Thyroid gland (tissue), 4 donors: ENCODE measurements at regions not wholly inside any gene's neighbourhood (a gene's known extent, or its start where the extent isn't known, plus 50 kb on each side); places are given as distances from the start of the nearest gene placed in this dataset.

Experiments used
- DNase-seq, 2 donors: peaks; one replicate each; pipeline ENCODE4 v3.0.0-alpha.2; 2019
- H3K27ac ChIP-seq, 3 donors: fragments of 200-600 bp; sonication (generic); 1 replicate in 2 of 3; 2 replicates in 1 of 3; pipeline ENCODE4 v1.5.1; 2016 to 2019; ENCODE audit warnings: mild to moderate bottlenecking in 1 of 3, moderate library complexity in 1 of 3
- H3K27me3 ChIP-seq: fragments of 200-600 bp; sonication (generic); one replicate; pipeline ENCODE4 v1.5.1; 2019
- H3K36me3 ChIP-seq, 2 donors: fragments of 200-600 bp; sonication (generic); one replicate each; pipeline ENCODE4 v1.5.1; 2016 to 2019
- H3K4me1 ChIP-seq, 2 donors: fragments of 200-600 bp; sonication (generic); one replicate each; pipeline ENCODE4 v1.5.1; 2017 to 2019
- H3K4me3 ChIP-seq, 3 donors: fragments of 200-600 bp; sonication (generic); replicated peaks in 1 of 3; 1 replicate in 2 of 3; 2 replicates in 1 of 3; pipeline ENCODE4 v1.5.1; 2016; ENCODE audit warnings: mild to moderate bottlenecking in 1 of 3
- H3K9me3 ChIP-seq: fragments of 200-600 bp; sonication (generic); one replicate; pipeline ENCODE4 v1.5.1; 2017
- POLR2A ChIP-seq, 2 donors: fragments of 450-650 bp; IDR thresholded peaks; one replicate each; pipeline ENCODE4 v1.6.1; 2017; ENCODE audit warnings: antibody characterized with exemption in 2 of 2, mild to moderate bottlenecking in 2 of 2, moderate library complexity in 1 of 2
- WGBS, 2 donors: methylation state at CpG; one replicate each; pipeline ENCODE4 v1.1.5; 2017; 5-methylcytosine and 5-hydroxymethylcytosine counted together
- intact Hi-C: fragments of 100-400 bp; cut with DNase I; formaldehyde crosslinking; loops from one replicate; pipeline ENCODE4 v1.15.1; 2023
- TF ChIP-seq, protein P1 (sequence below), 6 experiments: fragments of 200-600 bp in 3 of 6; fragments of 450-650 bp in 3 of 6; sonication (generic) in 3 of 6; IDR thresholded peaks; one replicate each; pipeline ENCODE4 v1.5.1; 2016 to 2019; ENCODE audit warnings: antibody characterized with exemption in 6 of 6, mild to moderate bottlenecking in 2 of 6, inconsistent platforms in 1 of 6, moderate library complexity in 1 of 6

DNA sequence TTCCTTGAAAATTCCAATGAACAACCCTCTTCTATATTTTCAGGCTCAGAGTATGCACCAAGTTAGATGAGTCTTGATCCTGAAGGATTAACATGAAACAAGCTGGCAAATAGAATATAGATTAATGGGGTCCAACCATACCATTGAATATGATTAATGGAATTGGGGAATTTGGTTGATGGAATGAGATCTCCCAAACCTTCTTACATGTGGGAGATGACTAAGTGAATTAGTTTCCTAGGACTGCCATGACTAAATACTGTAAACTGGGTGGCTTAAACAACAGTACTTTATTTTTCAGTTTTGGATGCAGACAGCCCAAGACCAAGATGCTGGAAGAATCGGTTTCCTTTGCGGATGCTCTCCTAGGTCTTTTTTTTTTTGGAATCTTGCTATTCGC, 347.0 kb downstream of the QKI start:
- Histone ChIP-seq H3K4me3 (no peak overlapping the region), H3K9me3 (no peaks in the 10 kb centered on the region), H3K27me3 (no peaks in the 10 kb centered on the region), H3K4me1 (peaks cover 0 to 5% of the 10 kb centered on the region in 2 donors), H3K27ac (no peak overlapping the region), H3K36me3 (no peaks in the 10 kb centered on the region)
- TF ChIP-seq, protein P1, sequence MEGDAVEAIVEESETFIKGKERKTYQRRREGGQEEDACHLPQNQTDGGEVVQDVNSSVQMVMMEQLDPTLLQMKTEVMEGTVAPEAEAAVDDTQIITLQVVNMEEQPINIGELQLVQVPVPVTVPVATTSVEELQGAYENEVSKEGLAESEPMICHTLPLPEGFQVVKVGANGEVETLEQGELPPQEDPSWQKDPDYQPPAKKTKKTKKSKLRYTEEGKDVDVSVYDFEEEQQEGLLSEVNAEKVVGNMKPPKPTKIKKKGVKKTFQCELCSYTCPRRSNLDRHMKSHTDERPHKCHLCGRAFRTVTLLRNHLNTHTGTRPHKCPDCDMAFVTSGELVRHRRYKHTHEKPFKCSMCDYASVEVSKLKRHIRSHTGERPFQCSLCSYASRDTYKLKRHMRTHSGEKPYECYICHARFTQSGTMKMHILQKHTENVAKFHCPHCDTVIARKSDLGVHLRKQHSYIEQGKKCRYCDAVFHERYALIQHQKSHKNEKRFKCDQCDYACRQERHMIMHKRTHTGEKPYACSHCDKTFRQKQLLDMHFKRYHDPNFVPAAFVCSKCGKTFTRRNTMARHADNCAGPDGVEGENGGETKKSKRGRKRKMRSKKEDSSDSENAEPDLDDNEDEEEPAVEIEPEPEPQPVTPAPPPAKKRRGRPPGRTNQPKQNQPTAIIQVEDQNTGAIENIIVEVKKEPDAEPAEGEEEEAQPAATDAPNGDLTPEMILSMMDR (IDR thresholded peaks at IDR 0.05), result no peak
- TF ChIP-seq POLR2A (IDR thresholded peaks at IDR 0.05), result no peak
- 67 to 78% methylated on average over 3 of the region's 3 CpGs for WGBS, 2 donors
- intact Hi-C loops, result no loop called here
- DNase-seq, result no peak

GRCh38 chr6:163760860-163761259, 346.3 kb downstream of the QKI start:
- TF ChIP-seq, protein P1 (IDR thresholded peaks at IDR 0.05), result no peak
- no peak for TF ChIP-seq POLR2A (IDR thresholded peaks at IDR 0.05)
- intact Hi-C loops, result no loop called here
- no peak overlapping the region for H3K4me3 ChIP-seq
- peaks cover 0 to 5% of the 10 kb centered on the region in 2 donors for H3K4me1 ChIP-seq
- H3K27me3 ChIP-seq, result no peaks in the 10 kb centered on the region
- H3K27ac ChIP-seq, result no peak overlapping the region
- no peak for DNase-seq
- no peaks in the 10 kb centered on the region for H3K36me3 ChIP-seq
- WGBS, 2 donors, result 46 to 49% methylated on average over 3 of the region's 3 CpGs
- H3K9me3 ChIP-seq, result no peaks in the 10 kb centered on the region

DNA sequence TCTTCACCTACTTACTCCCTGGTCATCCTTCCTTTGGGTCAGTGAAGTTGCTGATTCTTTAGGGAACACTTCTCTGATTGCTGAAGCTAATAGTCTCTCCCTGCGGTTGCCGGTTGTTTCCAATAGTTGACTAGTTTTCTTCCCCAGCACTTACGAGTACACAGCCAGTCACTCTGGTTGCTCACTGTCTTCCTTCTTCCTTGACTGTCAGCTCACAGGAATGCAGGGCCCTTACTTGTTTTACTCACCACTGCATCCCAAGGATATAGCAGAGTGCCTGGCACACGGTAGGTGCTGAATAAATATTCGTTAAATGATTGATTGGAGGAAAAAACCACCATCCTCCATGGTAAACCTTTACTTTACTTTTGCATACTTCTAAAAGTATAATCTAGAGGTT, 345.0 kb downstream of the QKI start:
- 89 to 91% methylated on average over 5 of the region's 5 CpGs for WGBS, 2 donors
- Histone ChIP-seq H3K4me1 (peaks cover 0 to 2% of the 10 kb centered on the region in 2 donors), H3K27me3 (no peaks in the 10 kb centered on the region), H3K4me3 (no peak overlapping the region), H3K27ac (no peak overlapping the region), H3K36me3 (no peaks in the 10 kb centered on the region), H3K9me3 (no peaks in the 10 kb centered on the region)
- intact Hi-C loops, result no loop called here
- no peak for TF ChIP-seq POLR2A (IDR thresholded peaks at IDR 0.05)
- TF ChIP-seq, protein P1 (IDR thresholded peaks at IDR 0.05), result no peak
- DNase-seq, result no peak

DNA sequence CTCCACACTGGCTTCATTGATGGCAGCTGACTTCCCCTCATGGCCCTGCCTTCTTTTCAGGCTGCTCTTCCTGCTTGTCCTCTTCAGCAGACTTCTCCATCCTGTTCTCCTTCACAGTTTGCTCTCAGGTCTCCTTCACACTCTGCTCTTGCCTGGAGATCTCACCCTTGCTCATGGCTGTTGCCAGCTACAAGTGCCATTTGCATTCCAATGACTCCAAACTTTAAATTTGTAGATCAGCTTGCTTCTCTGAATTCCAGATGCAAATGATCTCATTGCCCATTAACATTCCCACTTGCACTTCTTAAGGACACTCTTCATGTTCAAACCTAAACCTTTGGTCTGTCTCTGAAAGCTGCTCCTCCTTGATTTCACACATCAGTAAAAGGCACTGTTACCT, 343.0 kb downstream of the QKI start:
- intact Hi-C loops, result no loop called here

DNA sequence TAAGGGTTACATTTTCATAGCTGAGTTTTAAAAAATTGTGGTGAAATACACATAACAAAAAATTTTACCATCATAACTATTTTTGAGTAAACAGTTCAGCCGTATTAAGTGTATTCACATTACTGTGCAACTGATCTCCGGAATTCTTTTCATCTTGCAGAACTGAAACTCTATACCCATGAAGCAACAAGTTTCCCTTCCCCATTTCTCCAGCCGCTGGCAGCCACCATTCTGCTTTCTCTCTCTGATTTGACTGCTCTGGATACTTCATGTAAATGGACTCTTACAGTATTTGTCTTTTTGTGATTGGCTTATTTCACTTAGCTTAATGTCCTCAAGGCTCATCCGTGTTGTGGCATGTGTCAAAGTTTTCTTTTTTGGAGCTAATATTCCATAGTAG, 341.6 kb downstream of the QKI start:
- Histone ChIP-seq H3K36me3 (no peaks in the 10 kb centered on the region), H3K27ac (no peak overlapping the region), H3K27me3 (no peaks in the 10 kb centered on the region), H3K4me1 (no peaks in the 10 kb centered on the region), H3K4me3 (no peak overlapping the region), H3K9me3 (no peaks in the 10 kb centered on the region)
- no peak for DNase-seq
- WGBS, 2 donors, result 82 to 85% methylated on average over 4 of the region's 4 CpGs
- intact Hi-C loops, result no loop called here
- TF ChIP-seq, protein P1 (IDR thresholded peaks at IDR 0.05), result no peak
- no peak for TF ChIP-seq POLR2A (IDR thresholded peaks at IDR 0.05)

More for the DNA sequence above, 343.0 kb downstream of the QKI start:
- H3K36me3 ChIP-seq, result no peaks in the 10 kb centered on the region
- H3K4me3 ChIP-seq, result no peak overlapping the region
- no peaks in the 10 kb centered on the region for H3K4me1 ChIP-seq
- H3K27ac ChIP-seq, result no peak overlapping the region
- no peaks in the 10 kb centered on the region for H3K9me3 ChIP-seq
- TF ChIP-seq, protein P1 (IDR thresholded peaks at IDR 0.05), result no peak
- no peak for TF ChIP-seq POLR2A (IDR thresholded peaks at IDR 0.05)
- no peak for DNase-seq
- no peaks in the 10 kb centered on the region for H3K27me3 ChIP-seq
